HCT116 (cell line): ENCODE measurements at regions not wholly inside any gene's neighbourhood (a gene's known extent, or its start where the extent isn't known, plus 50 kb on each side); places are given as distances from the start of the nearest gene placed in this dataset.
"Not testable (repeated sequence)": the region's sequence is repeated elsewhere in the genome, so short reads cannot be mapped to it uniquely, and the experiment has no call there.

Experiments used
- CEBPB ChIP-seq: IDR thresholded peaks from 2 replicates; pipeline ENCODE4 v1.6.1; 2012; ENCODE audit warnings: low read depth
- EZH2 ChIP-seq: fragments of 200-600 bp; sonication (generic); IDR thresholded peaks from 2 replicates; pipeline ENCODE4 v1.6.1; 2017; ENCODE audit warnings: antibody characterized with exemption, mixed run types
- SIN3A ChIP-seq: IDR thresholded peaks from 2 replicates; pipeline ENCODE4 v1.6.1; 2012; ENCODE audit warnings: low read depth

DNA sequence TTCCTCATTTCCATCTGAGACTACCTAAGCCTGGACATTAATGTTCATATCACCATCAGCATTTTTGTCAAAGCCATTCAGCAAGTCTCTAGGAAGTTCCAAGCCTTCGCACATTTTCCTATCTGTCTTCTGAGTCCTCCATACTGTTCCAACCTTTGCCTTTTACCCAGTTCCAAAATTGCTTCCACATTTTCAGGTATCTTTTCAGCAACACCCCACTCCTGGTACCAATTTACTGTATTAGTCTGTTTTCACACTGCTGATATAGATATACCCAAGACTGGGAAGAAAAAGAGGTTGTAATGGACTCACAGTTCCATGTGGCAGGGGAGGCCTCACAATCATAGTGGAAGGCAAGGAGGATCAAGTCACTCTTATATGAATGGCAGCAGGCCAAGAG lies 626.7 kb upstream of the GJE1 start:
- TF ChIP-seq EZH2, SIN3A, CEBPB: not testable (repeated sequence)
